GM12865 (cell line): ENCODE measurements at regions not wholly inside any gene's neighbourhood (a gene's known extent, or its start where the extent isn't known, plus 50 kb on each side); places are given as distances from the start of the nearest gene placed in this dataset.

Experiments used
- DNase-seq: peaks from one replicate; pipeline ENCODE4 v3.0.0; 2010; ENCODE audit warnings: low read depth
- H3K4me3 ChIP-seq: 2 replicates; pipeline ENCODE4 v1.5.1; 2011; ENCODE audit warnings: mild to moderate bottlenecking, low read depth, low read length, control low read depth
- CTCF ChIP-seq: IDR thresholded peaks from 2 replicates; pipeline ENCODE4 v1.5.1; 2011; ENCODE audit warnings: low read length, control low read depth, low read depth, inconsistent platforms; ENCODE audit not compliant: insufficient read depth; ENCODE audit errors: missing control alignments

GRCh38 chr3:168540726-168541125 lies 445.0 kb upstream of the GOLIM4 start:
- DNase-seq: no peak
- no peak overlapping the region for H3K4me3 ChIP-seq
- TF ChIP-seq CTCF: no peak

GRCh38 chr3:168539909-168540308 lies 444.2 kb upstream of the GOLIM4 start:
- no peak overlapping the region for H3K4me3 ChIP-seq
- no peak for TF ChIP-seq CTCF
- no peak for DNase-seq

GRCh38 chr3:168534761-168535160 lies 439.0 kb upstream of the GOLIM4 start:
- no peak for TF ChIP-seq CTCF
- no peak overlapping the region for H3K4me3 ChIP-seq
- no peak for DNase-seq

- H3K4me3 ChIP-seq: no peak overlapping the region
- no peak for TF ChIP-seq CTCF
- DNase-seq: no peak
Measured at GRCh38 chr3:168533600-168533999, 437.9 kb upstream of the GOLIM4 start.

GRCh38 chr3:168532135-168532534 lies 436.4 kb upstream of the GOLIM4 start:
- DNase-seq: no peak
- no peak overlapping the region for H3K4me3 ChIP-seq
- no peak for TF ChIP-seq CTCF

- H3K4me3 ChIP-seq: no peak overlapping the region
- DNase-seq: no peak
- TF ChIP-seq CTCF: no peak
Measured at GRCh38 chr3:168531116-168531515, 435.4 kb upstream of the GOLIM4 start.

GRCh38 chr3:168524129-168524528 lies 428.4 kb upstream of the GOLIM4 start:
- DNase-seq: no peak
- H3K4me3 ChIP-seq: no peak overlapping the region
- no peak for TF ChIP-seq CTCF
